ENCODE measurements at regions not wholly inside any gene's neighbourhood (a gene's known extent, or its start where the extent isn't known, plus 50 kb on each side); places are given as distances from the start of the nearest gene placed in this dataset.
"Not testable (repeated sequence)": the region's sequence is repeated elsewhere in the genome, so short reads cannot be mapped to it uniquely, and the experiment has no call there.

GRCh38 chr9:39463696-39464095 lies 108.2 kb downstream of the SPATA31A1 start:
- not testable (repeated sequence) for H3K36me3 ChIP-seq (ENCODE audit: insufficient read depth, low read length); H2AFZ ChIP-seq (ENCODE audit: low read length); H4K20me1 ChIP-seq (ENCODE audit: insufficient read depth, low read depth, low read length); H3K4me1 ChIP-seq (ENCODE audit: low read length); H3K9me3 ChIP-seq (ENCODE audit: low read length); H3K79me2 ChIP-seq (ENCODE audit: low read length); H3K27me3 ChIP-seq (ENCODE audit: low read length); H3K9me2 ChIP-seq (replicated peaks; ENCODE audit: insufficient read depth, low read length); H3K27ac ChIP-seq (ENCODE audit: low read length)
- Histone ChIP-seq H3K4me3 (ENCODE audit: low read length) (peak overlapping the region; percentile 62; the same call in 1 of the 2 replicates), H3K9ac (ENCODE audit: low read length) (peak overlapping the region; percentile 51; the same call in 1 of the 2 replicates), H3K4me2 (ENCODE audit: low read depth, low read length, poor library complexity, severe bottlenecking) (peak overlapping the region; percentile 64)
- peak; percentile 61 for DNase-seq

GRCh38 chr9:39464122-39464777 lies 108.8 kb downstream of the SPATA31A1 start:
- H3K9me2 ChIP-seq (replicated peaks; ENCODE audit: insufficient read depth, low read length); H3K36me3 ChIP-seq (ENCODE audit: insufficient read depth, low read length); H3K79me2 ChIP-seq (ENCODE audit: low read length); H3K27me3 ChIP-seq (ENCODE audit: low read length); H4K20me1 ChIP-seq (ENCODE audit: insufficient read depth, low read depth, low read length); H3K9me3 ChIP-seq (ENCODE audit: low read length); H3K4me1 ChIP-seq (ENCODE audit: low read length); H3K27ac ChIP-seq (ENCODE audit: low read length): not testable (repeated sequence)
- Histone ChIP-seq H2AFZ (ENCODE audit: low read length) (peak overlapping the region; percentile 28), H3K4me3 (ENCODE audit: low read length) (peak overlapping the region; percentile 62; the same call in 1 of the 2 replicates), H3K4me2 (ENCODE audit: low read depth, low read length, poor library complexity, severe bottlenecking) (peak overlapping the region; percentile 64), H3K9ac (ENCODE audit: low read length) (peak overlapping the region; percentile 51)
- peak; percentile 91 for DNase-seq

GRCh38 chr9:39474499-39474898 lies 119.0 kb downstream of the SPATA31A1 start:
- H3K4me3 ChIP-seq (ENCODE audit: low read length); H4K20me1 ChIP-seq (ENCODE audit: insufficient read depth, low read depth, low read length); DNase-seq; H3K4me2 ChIP-seq (ENCODE audit: low read depth, low read length, poor library complexity, severe bottlenecking); H3K9ac ChIP-seq (ENCODE audit: low read length); H3K79me2 ChIP-seq (ENCODE audit: low read length); H3K27ac ChIP-seq (ENCODE audit: low read length); H3K27me3 ChIP-seq (ENCODE audit: low read length); H3K4me1 ChIP-seq (ENCODE audit: low read length); H2AFZ ChIP-seq (ENCODE audit: low read length); H3K9me3 ChIP-seq (ENCODE audit: low read length); H3K9me2 ChIP-seq (replicated peaks; ENCODE audit: insufficient read depth, low read length); H3K36me3 ChIP-seq (ENCODE audit: insufficient read depth, low read length): not testable (repeated sequence)

DNA sequence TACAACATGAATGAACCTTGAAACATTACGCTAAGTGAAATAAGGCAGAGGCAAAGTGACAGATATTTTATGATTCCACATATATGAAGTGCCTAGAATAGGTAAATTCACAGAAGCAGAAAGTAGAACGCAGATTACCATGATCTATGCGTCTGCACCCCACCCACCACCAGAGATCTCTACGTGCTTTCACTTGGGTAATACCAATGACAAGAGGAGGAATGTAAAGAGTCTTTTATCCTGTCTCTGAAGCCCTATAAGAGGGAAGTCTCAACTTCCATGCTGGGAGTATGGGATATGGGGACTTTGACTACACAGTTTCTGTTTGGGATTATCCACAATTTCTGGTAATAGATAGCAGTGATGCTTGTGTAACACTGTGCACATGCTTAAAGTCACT lies 127.6 kb downstream of the SPATA31A1 start:
- not testable (repeated sequence) for H3K27ac ChIP-seq (ENCODE audit: low read length); H3K4me2 ChIP-seq (ENCODE audit: low read depth, low read length, poor library complexity, severe bottlenecking); DNase-seq; H3K9me2 ChIP-seq (replicated peaks; ENCODE audit: insufficient read depth, low read length); H3K27me3 ChIP-seq (ENCODE audit: low read length); H3K36me3 ChIP-seq (ENCODE audit: insufficient read depth, low read length); H3K79me2 ChIP-seq (ENCODE audit: low read length); H2AFZ ChIP-seq (ENCODE audit: low read length); H3K9ac ChIP-seq (ENCODE audit: low read length); H3K4me3 ChIP-seq (ENCODE audit: low read length); H3K9me3 ChIP-seq (ENCODE audit: low read length); H3K4me1 ChIP-seq (ENCODE audit: low read length); H4K20me1 ChIP-seq (ENCODE audit: insufficient read depth, low read depth, low read length)

- not testable (repeated sequence) for H3K9ac ChIP-seq (ENCODE audit: low read length); H3K36me3 ChIP-seq (ENCODE audit: insufficient read depth, low read length); H3K79me2 ChIP-seq (ENCODE audit: low read length); H3K4me2 ChIP-seq (ENCODE audit: low read depth, low read length, poor library complexity, severe bottlenecking); H4K20me1 ChIP-seq (ENCODE audit: insufficient read depth, low read depth, low read length); DNase-seq; H3K4me1 ChIP-seq (ENCODE audit: low read length); H3K27me3 ChIP-seq (ENCODE audit: low read length); H2AFZ ChIP-seq (ENCODE audit: low read length); H3K9me3 ChIP-seq (ENCODE audit: low read length); H3K9me2 ChIP-seq (replicated peaks; ENCODE audit: insufficient read depth, low read length); H3K27ac ChIP-seq (ENCODE audit: low read length); H3K4me3 ChIP-seq (ENCODE audit: low read length)
Measured at GRCh38 chr9:39483880-39484279, 128.4 kb downstream of the SPATA31A1 start.

DNA sequence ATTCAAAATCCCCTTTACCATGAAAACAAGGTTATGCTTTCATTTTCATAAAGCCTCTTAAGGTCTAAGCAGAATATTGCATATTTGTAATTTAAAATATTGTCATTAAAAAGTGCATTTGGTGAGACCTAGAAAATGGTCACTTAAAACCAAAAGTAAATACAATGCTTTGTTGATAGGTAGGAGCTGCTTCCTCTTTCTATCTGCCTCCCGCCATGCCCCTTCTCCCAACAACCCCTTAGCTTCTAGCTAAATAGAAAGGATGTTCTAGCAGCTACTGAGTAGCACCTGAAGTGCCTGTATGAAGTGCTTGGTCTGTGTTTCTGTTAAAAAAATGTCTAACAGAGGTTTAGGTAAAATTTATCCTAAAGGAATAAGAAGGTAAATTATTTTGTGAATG lies 128.8 kb downstream of the SPATA31A1 start:
- H3K9me3 ChIP-seq (ENCODE audit: low read length); H3K9me2 ChIP-seq (replicated peaks; ENCODE audit: insufficient read depth, low read length); H2AFZ ChIP-seq (ENCODE audit: low read length); H3K9ac ChIP-seq (ENCODE audit: low read length); H3K27ac ChIP-seq (ENCODE audit: low read length); H3K4me2 ChIP-seq (ENCODE audit: low read depth, low read length, poor library complexity, severe bottlenecking); H3K4me3 ChIP-seq (ENCODE audit: low read length); H3K27me3 ChIP-seq (ENCODE audit: low read length); H3K4me1 ChIP-seq (ENCODE audit: low read length); H4K20me1 ChIP-seq (ENCODE audit: insufficient read depth, low read depth, low read length); H3K36me3 ChIP-seq (ENCODE audit: insufficient read depth, low read length); DNase-seq; H3K79me2 ChIP-seq (ENCODE audit: low read length): not testable (repeated sequence)

- H3K4me2 ChIP-seq (ENCODE audit: low read depth, low read length, poor library complexity, severe bottlenecking); H2AFZ ChIP-seq (ENCODE audit: low read length); H3K9me3 ChIP-seq (ENCODE audit: low read length); H3K27me3 ChIP-seq (ENCODE audit: low read length); H3K36me3 ChIP-seq (ENCODE audit: insufficient read depth, low read length); H3K4me1 ChIP-seq (ENCODE audit: low read length); H3K9ac ChIP-seq (ENCODE audit: low read length); H3K27ac ChIP-seq (ENCODE audit: low read length); H3K79me2 ChIP-seq (ENCODE audit: low read length); H3K9me2 ChIP-seq (replicated peaks; ENCODE audit: insufficient read depth, low read length); H4K20me1 ChIP-seq (ENCODE audit: insufficient read depth, low read depth, low read length); H3K4me3 ChIP-seq (ENCODE audit: low read length); DNase-seq: not testable (repeated sequence)
Measured at GRCh38 chr9:39487477-39487876, 132.0 kb downstream of the SPATA31A1 start.

GRCh38 chr9:39496248-39496647 lies 140.8 kb downstream of the SPATA31A1 start:
- H3K9me2 ChIP-seq (replicated peaks; ENCODE audit: insufficient read depth, low read length); H3K4me1 ChIP-seq (ENCODE audit: low read length); H3K36me3 ChIP-seq (ENCODE audit: insufficient read depth, low read length); H4K20me1 ChIP-seq (ENCODE audit: insufficient read depth, low read depth, low read length); H3K4me3 ChIP-seq (ENCODE audit: low read length); H3K27me3 ChIP-seq (ENCODE audit: low read length); H3K27ac ChIP-seq (ENCODE audit: low read length); H3K9me3 ChIP-seq (ENCODE audit: low read length); H3K79me2 ChIP-seq (ENCODE audit: low read length); H3K9ac ChIP-seq (ENCODE audit: low read length); H3K4me2 ChIP-seq (ENCODE audit: low read depth, low read length, poor library complexity, severe bottlenecking); H2AFZ ChIP-seq (ENCODE audit: low read length); DNase-seq: not testable (repeated sequence)

DNA sequence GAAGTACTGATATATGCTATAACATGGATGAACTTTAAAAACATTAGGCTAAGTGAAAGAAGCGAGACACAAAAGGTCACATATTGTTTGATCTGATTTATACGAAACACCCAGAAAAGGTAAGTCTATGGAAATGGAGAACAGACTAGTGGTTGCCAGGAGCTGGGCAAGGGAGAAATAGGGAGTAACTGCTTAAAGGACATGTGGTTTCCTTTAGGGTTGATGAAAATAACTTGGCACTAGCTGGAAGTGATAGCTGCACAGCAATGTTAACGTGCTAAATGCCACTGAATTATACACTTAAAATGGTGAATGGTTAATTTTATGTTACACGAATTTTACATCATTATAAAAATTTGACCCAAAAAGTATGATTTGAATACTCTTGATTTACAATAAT lies 147.7 kb downstream of the SPATA31A1 start:
- not testable (repeated sequence) for H3K9ac ChIP-seq (ENCODE audit: low read length); H3K4me3 ChIP-seq (ENCODE audit: low read length); H2AFZ ChIP-seq (ENCODE audit: low read length); H3K36me3 ChIP-seq (ENCODE audit: insufficient read depth, low read length); H3K9me3 ChIP-seq (ENCODE audit: low read length); H3K4me2 ChIP-seq (ENCODE audit: low read depth, low read length, poor library complexity, severe bottlenecking); H3K4me1 ChIP-seq (ENCODE audit: low read length); H3K27me3 ChIP-seq (ENCODE audit: low read length); DNase-seq; H3K9me2 ChIP-seq (replicated peaks; ENCODE audit: insufficient read depth, low read length); H3K79me2 ChIP-seq (ENCODE audit: low read length); H4K20me1 ChIP-seq (ENCODE audit: insufficient read depth, low read depth, low read length); H3K27ac ChIP-seq (ENCODE audit: low read length)
